ENCODE measurements at regions not wholly inside any gene's neighbourhood (a gene's known extent, or its start where the extent isn't known, plus 50 kb on each side); places are given as distances from the start of the nearest gene placed in this dataset.

- TF ChIP-seq YY1 (IDR thresholded peaks at IDR 0.05; ENCODE audit: low read depth) (no peak), MAX (IDR thresholded peaks at IDR 0.05) (no peak), EP300 (IDR thresholded peaks at IDR 0.05; ENCODE audit: borderline replicate concordance) (no peak), ZBTB7A (IDR thresholded peaks at IDR 0.05; ENCODE audit: low read depth) (no peak), RAD21 (IDR thresholded peaks at IDR 0.05; ENCODE audit: low read depth) (no peak), FOXM1 (IDR thresholded peaks at IDR 0.05; ENCODE audit: borderline replicate concordance, low read depth) (no peak), USF1 (IDR thresholded peaks at IDR 0.05) (no peak), TEAD4 (IDR thresholded peaks at IDR 0.05) (no peak), CEBPB (IDR thresholded peaks at IDR 0.05) (no peak), TCF12 (IDR thresholded peaks at IDR 0.05; ENCODE audit: low read depth) (no peak)
Measured at GRCh38 chr4:144565527-144566195, 80.3 kb upstream of the HHIP start.

GRCh38 chr4:144572660-144573059, 73.3 kb upstream of the HHIP start:
- no peak for TF ChIP-seq EGR1 (IDR thresholded peaks at IDR 0.05)
- no peak for TF ChIP-seq TCF12 (IDR thresholded peaks at IDR 0.05; ENCODE audit: low read depth)
- no peak for TF ChIP-seq TEAD4 (IDR thresholded peaks at IDR 0.05)
- TF ChIP-seq TAF1 (IDR thresholded peaks at IDR 0.05; ENCODE audit: low read depth) = no peak
- TF ChIP-seq YY1 (IDR thresholded peaks at IDR 0.05; ENCODE audit: low read depth) = no peak
- TF ChIP-seq RAD21 (IDR thresholded peaks at IDR 0.05; ENCODE audit: low read depth) = peak; percentile 20; the same call in 1 of the 2 replicates
- no peak for TF ChIP-seq REST (IDR thresholded peaks at IDR 0.05; ENCODE audit: low read depth)

- TF ChIP-seq YY1 (IDR thresholded peaks at IDR 0.05; ENCODE audit: low read depth) = no peak
- TF ChIP-seq TAF1 (IDR thresholded peaks at IDR 0.05; ENCODE audit: low read depth) = no peak
- no peak for TF ChIP-seq RAD21 (IDR thresholded peaks at IDR 0.05; ENCODE audit: low read depth)
- TF ChIP-seq USF1 (IDR thresholded peaks at IDR 0.05) = no peak
- TF ChIP-seq CREB1 (IDR thresholded peaks at IDR 0.05; ENCODE audit: low read depth) = no peak
- no peak for TF ChIP-seq CEBPB (IDR thresholded peaks at IDR 0.05)
- TF ChIP-seq ZBTB7A (IDR thresholded peaks at IDR 0.05; ENCODE audit: low read depth) = no peak
- no peak for TF ChIP-seq NFIC (IDR thresholded peaks at IDR 0.05)
- TF ChIP-seq TCF12 (IDR thresholded peaks at IDR 0.05; ENCODE audit: low read depth) = no peak
- no peak for TF ChIP-seq FOXM1 (IDR thresholded peaks at IDR 0.05; ENCODE audit: borderline replicate concordance, low read depth)
- no peak for TF ChIP-seq EP300 (IDR thresholded peaks at IDR 0.05; ENCODE audit: borderline replicate concordance)
- no peak for TF ChIP-seq EGR1 (IDR thresholded peaks at IDR 0.05)
Measured at GRCh38 chr4:144574000-144574399, 72.0 kb upstream of the HHIP start.

- TF ChIP-seq USF1 (IDR thresholded peaks at IDR 0.05) (no peak), TAF1 (IDR thresholded peaks at IDR 0.05; ENCODE audit: low read depth) (no peak), CREB1 (IDR thresholded peaks at IDR 0.05; ENCODE audit: low read depth) (no peak), RAD21 (IDR thresholded peaks at IDR 0.05; ENCODE audit: low read depth) (no peak), TEAD4 (IDR thresholded peaks at IDR 0.05) (no peak), REST (IDR thresholded peaks at IDR 0.05; ENCODE audit: low read depth) (no peak), CEBPB (IDR thresholded peaks at IDR 0.05) (no peak), MAX (IDR thresholded peaks at IDR 0.05) (no peak), EGR1 (IDR thresholded peaks at IDR 0.05) (no peak), TCF12 (IDR thresholded peaks at IDR 0.05; ENCODE audit: low read depth) (no peak), ZBTB7A (IDR thresholded peaks at IDR 0.05; ENCODE audit: low read depth) (no peak), NFIC (IDR thresholded peaks at IDR 0.05) (no peak), EP300 (IDR thresholded peaks at IDR 0.05; ENCODE audit: borderline replicate concordance) (no peak), FOXM1 (IDR thresholded peaks at IDR 0.05; ENCODE audit: borderline replicate concordance, low read depth) (no peak), YY1 (IDR thresholded peaks at IDR 0.05; ENCODE audit: low read depth) (no peak)
Measured at GRCh38 chr4:144574509-144574908, 71.4 kb upstream of the HHIP start.

GRCh38 chr4:144575181-144575580, 70.8 kb upstream of the HHIP start:
- TF ChIP-seq RAD21 (IDR thresholded peaks at IDR 0.05; ENCODE audit: low read depth) = peak; percentile 44
- TF ChIP-seq USF1 (IDR thresholded peaks at IDR 0.05) = no peak
